Psoas muscle (tissue), 7 donors: ENCODE measurements at regions not wholly inside any gene's neighbourhood (a gene's known extent, or its start where the extent isn't known, plus 50 kb on each side); places are given as distances from the start of the nearest gene placed in this dataset.

Experiments used
- ATAC-seq, 4 donors: fragments of 200-7000 bp; cut with Tn5 transposase; one replicate each; pipeline ENCODE4 v1.9.1; 2020; ENCODE audit warnings: moderate library complexity in 3 of 4, mild to moderate bottlenecking in 2 of 4
- DNase-seq, 2 donors: peaks; one replicate each; pipeline ENCODE4 v3.0.0-alpha.2; 2020
- H3K27ac ChIP-seq: fragments of 200-600 bp; one replicate; pipeline ENCODE4 v1.8.0; 2022
- H3K27me3 ChIP-seq, 3 donors: fragments of 200-600 bp in 1 of 3; one replicate each; pipeline versions ENCODE4 v1.6.1 to v1.8.0; 2013 to 2022; ENCODE audit warnings: low read length in 2 of 3, mild to moderate bottlenecking in 2 of 3, moderate library complexity in 1 of 3; ENCODE audit not compliant: insufficient read depth in 3 of 3
- H3K36me3 ChIP-seq, 2 donors: fragments of 200-600 bp in 1 of 2; one replicate each; pipeline versions ENCODE4 v1.6.1 to v1.8.0; 2013 to 2022; ENCODE audit warnings: low read depth in 1 of 2, mild to moderate bottlenecking in 1 of 2, moderate library complexity in 1 of 2; ENCODE audit not compliant: insufficient read depth in 1 of 2
- H3K4me1 ChIP-seq: fragments of 200-600 bp; one replicate; pipeline ENCODE4 v1.8.0; 2022
- H3K4me3 ChIP-seq: fragments of 200-600 bp; one replicate; pipeline ENCODE4 v1.8.0; 2022; ENCODE audit warnings: mild to moderate bottlenecking
- H3K9me3 ChIP-seq: fragments of 200-600 bp; one replicate; pipeline ENCODE4 v1.8.0; 2022
- WGBS, 3 donors: extraction: QIAGEN DNeasy Blood & Tissue Kit; methylation state at CpG; one replicate each; pipeline versions ENCODE4 v1.1.6 to v1.1.7; 2013; 5-methylcytosine and 5-hydroxymethylcytosine counted together
- intact Hi-C, 2 donors: fragments of 100-400 bp; cut with DNase I; formaldehyde crosslinking; loops; one replicate each; pipeline versions ENCODE4 v1.11.0 to v1.14.2; 2022
- TF ChIP-seq, protein P1 (sequence below): fragments of 200-600 bp; IDR thresholded peaks from one replicate; pipeline ENCODE4 v1.8.0; 2022; ENCODE audit warnings: antibody characterized with exemption
- donor health status: healthy with polysubstance abuse.
- donor health status: DM: no; HTN: no; CAD: no; lungs with moderate emphysema.
- donor health status: Bipolar disorder and iron deficiency.
- donor health status: healthy.
- donor health status: DM: yes; HTN: yes; CAD: no.
- donor health status: DM: no; HTN: no; CAD: no.
- donor health status: DM: yes; HTN: yes; CAD: no.

DNA sequence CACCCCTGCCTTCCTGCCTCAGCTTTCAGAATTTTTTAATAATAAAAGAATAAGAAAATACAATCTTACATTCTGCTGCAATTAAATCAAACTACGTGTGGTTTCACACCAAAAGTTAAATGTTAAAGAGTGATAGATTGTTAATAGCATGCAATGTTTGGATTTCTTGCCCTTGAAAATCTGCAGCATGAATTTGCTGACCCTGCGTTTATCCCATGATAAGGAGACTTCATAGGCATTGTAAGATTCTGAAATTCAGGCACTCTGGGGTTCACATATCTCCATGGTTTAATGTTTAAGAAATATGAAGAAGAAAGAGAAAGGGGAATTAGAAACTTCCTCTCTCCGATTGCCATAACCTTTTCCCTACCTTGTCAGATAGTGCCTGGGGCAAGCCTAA lies 1616.2 kb upstream of the B3GALT2 start:
- Histone ChIP-seq H3K9me3 (no peaks in the 10 kb centered on the region), H3K4me3 (no peak overlapping the region), H3K27me3 (no peaks in the 10 kb centered on the region), H3K27ac (no peak overlapping the region), H3K4me1 (no peaks in the 10 kb centered on the region), H3K36me3 (no peaks in the 10 kb centered on the region)
- ATAC-seq (no peak), DNase-seq (no peak)
- intact Hi-C loops: no loop called here
- 74 to 82% (median 79%) methylated on average over 3 of the region's 3 CpGs for WGBS, 3 donors
- TF ChIP-seq, protein P1, sequence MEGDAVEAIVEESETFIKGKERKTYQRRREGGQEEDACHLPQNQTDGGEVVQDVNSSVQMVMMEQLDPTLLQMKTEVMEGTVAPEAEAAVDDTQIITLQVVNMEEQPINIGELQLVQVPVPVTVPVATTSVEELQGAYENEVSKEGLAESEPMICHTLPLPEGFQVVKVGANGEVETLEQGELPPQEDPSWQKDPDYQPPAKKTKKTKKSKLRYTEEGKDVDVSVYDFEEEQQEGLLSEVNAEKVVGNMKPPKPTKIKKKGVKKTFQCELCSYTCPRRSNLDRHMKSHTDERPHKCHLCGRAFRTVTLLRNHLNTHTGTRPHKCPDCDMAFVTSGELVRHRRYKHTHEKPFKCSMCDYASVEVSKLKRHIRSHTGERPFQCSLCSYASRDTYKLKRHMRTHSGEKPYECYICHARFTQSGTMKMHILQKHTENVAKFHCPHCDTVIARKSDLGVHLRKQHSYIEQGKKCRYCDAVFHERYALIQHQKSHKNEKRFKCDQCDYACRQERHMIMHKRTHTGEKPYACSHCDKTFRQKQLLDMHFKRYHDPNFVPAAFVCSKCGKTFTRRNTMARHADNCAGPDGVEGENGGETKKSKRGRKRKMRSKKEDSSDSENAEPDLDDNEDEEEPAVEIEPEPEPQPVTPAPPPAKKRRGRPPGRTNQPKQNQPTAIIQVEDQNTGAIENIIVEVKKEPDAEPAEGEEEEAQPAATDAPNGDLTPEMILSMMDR: no peak

DNA sequence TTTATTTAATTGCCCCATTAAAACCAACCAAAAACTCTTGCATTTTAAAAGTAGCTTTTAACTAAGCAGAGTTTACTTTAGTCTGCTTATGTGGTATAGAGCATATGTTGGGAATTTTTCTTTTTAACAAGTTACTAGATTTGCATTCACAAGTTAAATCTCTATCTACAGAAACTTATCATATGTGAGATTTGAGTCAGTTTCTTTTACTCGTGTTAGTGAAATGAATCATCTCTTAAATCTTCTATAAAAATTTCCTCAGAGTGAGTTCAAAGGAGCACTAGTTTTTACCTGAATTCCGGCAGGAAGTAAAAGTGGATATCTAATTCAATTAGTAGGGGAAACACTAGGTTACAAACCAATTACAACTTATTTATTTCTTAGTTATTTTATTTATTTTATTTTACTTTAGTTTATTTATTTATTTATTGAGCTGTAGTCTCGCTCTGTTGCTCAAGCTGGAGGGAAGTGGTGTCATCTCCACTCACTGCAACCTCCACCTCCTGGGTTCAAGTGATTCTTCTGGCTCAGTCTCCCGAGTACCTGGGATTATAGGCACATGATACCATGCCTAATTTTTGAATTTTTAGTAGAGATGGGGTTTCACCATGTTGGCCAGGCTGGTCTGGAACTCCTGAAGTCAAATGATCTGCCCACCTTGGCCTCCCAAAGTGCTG lies 1609.6 kb upstream of the B3GALT2 start:
- H3K4me3 ChIP-seq: no peak overlapping the region
- 67 to 78% (median 73%) methylated on average over 4 of the region's 4 CpGs for WGBS, 3 donors
- no peaks in the 10 kb centered on the region for H3K9me3 ChIP-seq

DNA sequence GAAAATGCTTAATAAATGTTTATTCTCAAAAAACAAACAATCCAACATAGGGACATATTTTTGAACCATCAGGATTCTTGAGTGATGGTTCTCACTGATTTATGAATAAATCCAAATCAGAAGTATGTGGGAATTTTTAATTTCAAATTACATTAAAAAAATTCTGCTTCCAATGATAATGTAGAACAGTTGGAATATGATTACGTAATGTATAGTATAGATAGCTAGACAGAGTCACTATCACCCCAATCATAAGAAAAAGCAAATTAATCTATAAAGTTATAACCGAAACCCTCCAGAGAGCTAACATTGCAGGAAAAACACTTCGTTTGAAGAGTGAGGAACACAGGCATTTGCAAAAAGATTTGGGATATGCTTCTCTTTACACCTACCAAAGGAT lies 1600.6 kb upstream of the B3GALT2 start:
- Histone ChIP-seq H3K4me3 (no peak overlapping the region), H3K9me3 (no peaks in the 10 kb centered on the region), H3K27me3 (no peaks in the 10 kb centered on the region), H3K36me3 (no peaks in the 10 kb centered on the region), H3K27ac (no peak overlapping the region), H3K4me1 (no peaks in the 10 kb centered on the region)
- TF ChIP-seq, protein P1: no peak
- ATAC-seq (no peak), DNase-seq (no peak)
- intact Hi-C loops: no loop called here
- WGBS, 3 donors: 80 to 92% (median 91%) methylated on average over 3 of the region's 3 CpGs

More for the DNA sequence above, 1609.6 kb upstream of the B3GALT2 start:
- DNase-seq: no peak
- ATAC-seq: no peak
- Histone ChIP-seq H3K4me1 (no peaks in the 10 kb centered on the region), H3K27ac (no peak overlapping the region), H3K36me3 (no peaks in the 10 kb centered on the region), H3K27me3 (no peaks in the 10 kb centered on the region)
- intact Hi-C loops: no loop called here
- TF ChIP-seq, protein P1: no peak

DNA sequence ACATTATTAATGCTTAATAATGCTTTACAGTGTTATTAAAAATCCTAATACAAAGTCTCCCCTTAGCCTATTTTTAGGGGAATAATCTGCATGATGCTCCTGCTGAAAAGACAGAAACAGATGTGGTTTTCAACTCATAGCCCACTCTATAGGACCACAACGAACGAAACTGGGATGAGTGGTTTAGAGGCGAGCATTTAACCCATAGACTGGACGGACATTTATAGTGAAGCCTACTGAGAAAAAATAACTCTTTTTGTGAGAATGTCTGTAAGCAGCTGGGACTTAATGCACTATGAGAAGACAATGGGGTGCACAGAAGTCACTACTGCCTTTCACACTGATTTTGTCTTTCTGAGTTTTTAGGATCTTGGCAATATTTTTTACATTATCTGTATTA lies 1599.6 kb upstream of the B3GALT2 start:
- H3K36me3 ChIP-seq: no peaks in the 10 kb centered on the region
- no peaks in the 10 kb centered on the region for H3K27me3 ChIP-seq
- ATAC-seq (no peak), DNase-seq (no peak)
- intact Hi-C loops: no loop called here
- no peaks in the 10 kb centered on the region for H3K4me1 ChIP-seq
- H3K4me3 ChIP-seq: no peak overlapping the region
- H3K9me3 ChIP-seq: no peaks in the 10 kb centered on the region
- WGBS, 3 donors: 80 to 88% (median 80%) methylated on average over 4 of the region's 4 CpGs
- TF ChIP-seq, protein P1: no peak
- no peak overlapping the region for H3K27ac ChIP-seq

DNA sequence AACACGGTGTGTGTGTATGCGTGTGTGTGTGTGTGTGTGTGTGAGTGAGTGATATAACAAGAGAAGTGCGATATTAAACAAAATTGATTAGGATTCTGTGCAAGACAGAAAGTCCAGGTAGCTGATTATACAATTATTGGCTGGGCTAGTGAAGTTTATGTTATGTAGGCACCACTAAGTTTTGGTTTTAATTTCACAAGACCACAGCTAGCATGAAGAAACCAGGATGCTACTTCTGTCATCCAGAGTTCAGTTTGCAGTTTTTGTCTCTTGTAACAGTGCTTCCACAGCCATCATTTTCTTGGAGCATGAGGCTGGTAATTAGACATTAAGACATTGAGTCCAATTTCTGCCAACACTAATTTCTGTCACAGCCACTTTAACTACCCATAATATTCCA lies 1590.2 kb upstream of the B3GALT2 start:
- Histone ChIP-seq H3K4me3 (no peak overlapping the region), H3K4me1 (no peaks in the 10 kb centered on the region), H3K9me3 (no peaks in the 10 kb centered on the region), H3K27ac (no peak overlapping the region), H3K36me3 (no peaks in the 10 kb centered on the region), H3K27me3 (no peaks in the 10 kb centered on the region)
- TF ChIP-seq, protein P1: no peak
- 70 to 86% (median 75%) methylated on average over 3 of the region's 3 CpGs for WGBS, 3 donors
- no peak for DNase-seq
- intact Hi-C loops: no loop called here
- no peak for ATAC-seq
